LoVo (cell line): ENCODE measurements at regions not wholly inside any gene's neighbourhood (a gene's known extent, or its start where the extent isn't known, plus 50 kb on each side); places are given as distances from the start of the nearest gene placed in this dataset.
A peak's percentile ranks its signal among the peaks of the same experiment; 100 is the strongest.
"Not testable (repeated sequence)": the region's sequence is repeated elsewhere in the genome, so short reads cannot be mapped to it uniquely, and the experiment has no call there.

Experiments used
- DNase-seq: peaks from one replicate; pipeline ENCODE4 v3.0.0-alpha.2; 2016; ENCODE audit warnings: low spot score

- no peak for DNase-seq
These were observed 772.5 kb downstream of the KCNA4 start for GRCh38 chr11:29244355-29244754.

- DNase-seq, result no peak
These were observed 773.2 kb downstream of the KCNA4 start for GRCh38 chr11:29243616-29244015.

- DNase-seq, result no peak
These were observed 784.8 kb downstream of the KCNA4 start for GRCh38 chr11:29231991-29232390.

GRCh38 chr11:29231586-29231985 lies 785.2 kb downstream of the KCNA4 start:
- no peak for DNase-seq

- DNase-seq, result no peak
These were observed 789.0 kb downstream of the KCNA4 start for GRCh38 chr11:29227811-29228210.

GRCh38 chr11:29224739-29225384 lies 792.0 kb downstream of the KCNA4 start:
- DNase-seq, result no peak

- not testable (repeated sequence) for DNase-seq
These were observed 797.3 kb downstream of the KCNA4 start for GRCh38 chr11:29219531-29219930.

GRCh38 chr11:29217901-29218300 lies 798.9 kb downstream of the KCNA4 start:
- no peak for DNase-seq

GRCh38 chr11:29214833-29215232 lies 802.0 kb downstream of the KCNA4 start:
- no peak for DNase-seq

GRCh38 chr11:29211202-29211601 lies 805.6 kb downstream of the KCNA4 start:
- no peak for DNase-seq

GRCh38 chr11:29210426-29210825 lies 806.4 kb downstream of the KCNA4 start:
- DNase-seq, result no peak

GRCh38 chr11:29208117-29208516 lies 808.7 kb downstream of the KCNA4 start:
- DNase-seq, result no peak

- peak; percentile 1 for DNase-seq
These were observed 815.9 kb downstream of the KCNA4 start for GRCh38 chr11:29200791-29201562.

- DNase-seq, result no peak
These were observed 826.5 kb downstream of the KCNA4 start for GRCh38 chr11:29190313-29190712.

- DNase-seq, result no peak
These were observed 829.6 kb downstream of the KCNA4 start for GRCh38 chr11:29187215-29187614.

- DNase-seq, result no peak
These were observed 831.6 kb downstream of the KCNA4 start for GRCh38 chr11:29184939-29185890.

GRCh38 chr11:29183301-29183700 lies 833.5 kb downstream of the KCNA4 start:
- DNase-seq, result no peak

- DNase-seq, result no peak
These were observed 843.2 kb downstream of the KCNA4 start for GRCh38 chr11:29173660-29174062.

- no peak for DNase-seq
These were observed 845.4 kb downstream of the KCNA4 start for GRCh38 chr11:29171360-29171950.

- no peak for DNase-seq
These were observed 850.5 kb downstream of the KCNA4 start for GRCh38 chr11:29166306-29166705.

- DNase-seq, result no peak
These were observed 853.6 kb downstream of the KCNA4 start for GRCh38 chr11:29163231-29163630.

GRCh38 chr11:29162491-29162890 lies 854.3 kb downstream of the KCNA4 start:
- DNase-seq, result no peak
